HFF-Myc (cell line): ENCODE measurements at regions not wholly inside any gene's neighbourhood (a gene's known extent, or its start where the extent isn't known, plus 50 kb on each side); places are given as distances from the start of the nearest gene placed in this dataset.
A peak's percentile ranks its signal among the peaks of the same experiment; 100 is the strongest.

ENCODE experiments used
- DNase-seq: peaks from one replicate; pipeline ENCODE4 v3.0.0-alpha.2; 2011; ENCODE audit warnings: low read depth; ENCODE audit errors: extremely low read depth
- H3K4me3 ChIP-seq: replicated peaks from 2 replicates; pipeline ENCODE4 v1.5.1; 2011; ENCODE audit warnings: low read depth, mild to moderate bottlenecking, control low read depth, low read length
- CTCF ChIP-seq: IDR thresholded peaks from 2 replicates; pipeline ENCODE4 v1.5.1; 2012; ENCODE audit warnings: mild to moderate bottlenecking, low read depth, low read length, control low read depth; ENCODE audit errors: missing control alignments

- no peak for TF ChIP-seq CTCF
- H3K4me3 ChIP-seq: no peak overlapping the region
- DNase-seq: no peak
Measured at GRCh38 chr12:46084666-46085631, 94.6 kb upstream of the SCAF11 start.

DNA sequence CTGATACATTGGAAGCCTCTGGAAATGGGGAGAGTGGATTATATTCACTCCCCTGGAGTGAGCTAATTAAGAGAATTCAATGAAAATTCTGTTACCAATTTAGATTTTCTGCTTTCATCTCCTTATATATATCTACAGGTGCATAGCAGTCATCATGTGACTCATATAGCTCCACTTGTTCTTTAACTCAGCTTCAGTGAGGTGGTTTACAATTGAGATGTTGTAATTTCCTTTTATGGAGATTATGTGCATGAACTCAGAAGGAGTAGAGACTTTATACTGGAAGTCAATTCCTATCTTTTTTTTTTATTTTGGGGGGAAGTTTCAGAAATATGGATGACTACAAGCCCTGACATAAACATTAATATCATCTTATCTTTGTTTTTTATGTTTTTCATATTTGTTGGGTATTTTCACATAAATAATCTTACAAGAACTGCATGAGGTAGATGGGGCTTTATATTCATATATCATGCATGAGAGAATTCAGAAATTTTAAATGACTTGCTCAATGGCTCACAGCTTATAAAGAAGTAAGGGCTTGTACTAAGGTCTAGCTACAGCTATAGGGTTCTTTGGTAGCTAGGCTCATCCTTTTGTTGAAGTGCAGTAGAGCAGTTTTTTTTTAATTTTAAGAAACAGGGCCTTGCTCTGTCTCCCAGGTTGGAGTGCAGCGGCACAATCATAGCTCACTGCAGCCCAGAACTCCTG lies 92.3 kb upstream of the SCAF11 start:
- no peak for DNase-seq
- no peak for TF ChIP-seq CTCF
- no peak overlapping the region for H3K4me3 ChIP-seq

DNA sequence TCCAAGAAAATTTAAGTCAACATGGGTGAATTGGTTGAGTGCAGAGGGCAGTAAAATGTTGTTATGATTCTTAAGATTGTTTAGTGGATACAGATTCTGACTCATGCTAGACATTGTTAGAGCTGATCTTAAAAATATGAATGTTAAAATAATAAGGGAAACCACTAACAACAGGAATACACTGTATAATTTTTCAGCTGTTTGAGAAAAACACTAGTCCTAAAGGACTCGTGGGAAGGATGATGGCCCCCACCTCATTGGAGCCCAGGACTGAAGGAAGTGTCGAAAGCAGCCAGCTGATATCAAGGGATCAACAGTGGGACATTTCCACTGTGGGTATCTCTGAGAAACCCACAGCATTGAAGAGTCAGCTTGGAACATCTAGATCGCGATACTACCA lies 82.9 kb upstream of the SCAF11 start:
- DNase-seq: no peak
- H3K4me3 ChIP-seq: no peak overlapping the region
- TF ChIP-seq CTCF: no peak

GRCh38 chr12:46071769-46072624 lies 81.6 kb upstream of the SCAF11 start:
- peak; percentile 100 for TF ChIP-seq CTCF
- no peak overlapping the region for H3K4me3 ChIP-seq

GRCh38 chr12:46071335-46071734 lies 81.0 kb upstream of the SCAF11 start:
- H3K4me3 ChIP-seq: no peak overlapping the region
- TF ChIP-seq CTCF: no peak
- no peak for DNase-seq

More at GRCh38 chr12:46071769-46072624, 81.6 kb upstream of the SCAF11 start:
- peak; percentile 50 for DNase-seq

GRCh38 chr12:46067094-46067493 lies 76.7 kb upstream of the SCAF11 start:
- TF ChIP-seq CTCF: no peak
- H3K4me3 ChIP-seq: no peak overlapping the region
- DNase-seq: no peak
